NCI-H1105 (cell line): ENCODE measurements at regions not wholly inside any gene's neighbourhood (a gene's known extent, or its start where the extent isn't known, plus 50 kb on each side); places are given as distances from the start of the nearest gene placed in this dataset.

Experiments
- DNase-seq: peaks from one replicate; lab custom pipeline; 2025; lab: John Stamatoyannopoulos, UW

GRCh38 chr15:70556151-70556741 is 207.1 kb downstream of the UACA start:
- DNase-seq, result no peak

- DNase-seq, result no peak
These were observed 207.6 kb downstream of the UACA start for GRCh38 chr15:70555713-70556112.

- DNase-seq, result no peak
These were observed 215.4 kb downstream of the UACA start for GRCh38 chr15:70547846-70548487.

- DNase-seq, result no peak
These were observed 217.8 kb downstream of the UACA start for GRCh38 chr15:70545526-70545925.

- no peak for DNase-seq
These were observed 221.8 kb downstream of the UACA start for GRCh38 chr15:70541511-70541910.

GRCh38 chr15:70539912-70540530 is 223.3 kb downstream of the UACA start:
- DNase-seq, result no peak

GRCh38 chr15:70539409-70539808 is 223.9 kb downstream of the UACA start:
- no peak for DNase-seq

- DNase-seq, result no peak
These were observed 225.1 kb downstream of the UACA start for GRCh38 chr15:70538278-70538677.

- no peak for DNase-seq
These were observed 227.4 kb downstream of the UACA start for GRCh38 chr15:70535955-70536338.

GRCh38 chr15:70535071-70535954 is 228.0 kb downstream of the UACA start:
- no peak for DNase-seq

- no peak for DNase-seq
These were observed 229.2 kb downstream of the UACA start for GRCh38 chr15:70533931-70534742.

- DNase-seq, result no peak
These were observed 230.7 kb downstream of the UACA start for GRCh38 chr15:70532531-70533186.

- DNase-seq, result no peak
These were observed 231.8 kb downstream of the UACA start for GRCh38 chr15:70531576-70531975.

GRCh38 chr15:70530906-70531305 is 232.5 kb downstream of the UACA start:
- DNase-seq, result no peak

GRCh38 chr15:70530503-70530902 is 232.9 kb downstream of the UACA start:
- no peak for DNase-seq

- no peak for DNase-seq
These were observed 233.3 kb downstream of the UACA start for GRCh38 chr15:70530017-70530499.

GRCh38 chr15:70528816-70529215 is 234.5 kb downstream of the UACA start:
- DNase-seq, result no peak

- no peak for DNase-seq
These were observed 235.1 kb downstream of the UACA start for GRCh38 chr15:70528270-70528706.

GRCh38 chr15:70526974-70527325 is 236.4 kb downstream of the UACA start:
- no peak for DNase-seq

GRCh38 chr15:70526221-70526973 is 237.0 kb downstream of the UACA start:
- DNase-seq, result peak; percentile 97
